Type B pancreatic cell (in vitro differentiated cells): ENCODE measurements at regions not wholly inside any gene's neighbourhood (a gene's known extent, or its start where the extent isn't known, plus 50 kb on each side); places are given as distances from the start of the nearest gene placed in this dataset.

Source experiments
- DNase-seq: peaks from one replicate; pipeline ENCODE4 v3.0.0; 2021; ENCODE audit warnings: mixed read lengths; ENCODE audit not compliant: unreplicated experiment; ENCODE audit errors: extremely low spot score
- H3K27ac Mint-ChIP-seq: 2 replicates; pipeline ENCODE4 v1.8.0; 2021; ENCODE audit warnings: mild to moderate bottlenecking, mixed read lengths
- H3K27me3 Mint-ChIP-seq: 2 replicates; pipeline ENCODE4 v1.8.0; 2021; ENCODE audit warnings: mixed read lengths
- H3K36me3 Mint-ChIP-seq: 2 replicates; pipeline ENCODE4 v1.8.0; 2021; ENCODE audit warnings: mixed read lengths
- H3K4me1 Mint-ChIP-seq: one replicate; pipeline ENCODE4 v1.8.0; 2021; ENCODE audit warnings: mixed read lengths; ENCODE audit not compliant: unreplicated experiment
- H3K4me3 Mint-ChIP-seq: 2 replicates; pipeline ENCODE4 v1.8.0; 2021; ENCODE audit warnings: mild to moderate bottlenecking, mixed read lengths
- H3K9me3 Mint-ChIP-seq: 2 replicates; pipeline ENCODE4 v1.8.0; 2021; ENCODE audit warnings: mixed read lengths
- TF ChIP-seq, protein P1 (sequence below): fragments of 200-600 bp; sonication (generic); conservative IDR thresholded peaks from 2 replicates; pipeline ENCODE4 v1.5.0; 2021; ENCODE audit warnings: antibody characterized with exemption, mild to moderate bottlenecking

DNA sequence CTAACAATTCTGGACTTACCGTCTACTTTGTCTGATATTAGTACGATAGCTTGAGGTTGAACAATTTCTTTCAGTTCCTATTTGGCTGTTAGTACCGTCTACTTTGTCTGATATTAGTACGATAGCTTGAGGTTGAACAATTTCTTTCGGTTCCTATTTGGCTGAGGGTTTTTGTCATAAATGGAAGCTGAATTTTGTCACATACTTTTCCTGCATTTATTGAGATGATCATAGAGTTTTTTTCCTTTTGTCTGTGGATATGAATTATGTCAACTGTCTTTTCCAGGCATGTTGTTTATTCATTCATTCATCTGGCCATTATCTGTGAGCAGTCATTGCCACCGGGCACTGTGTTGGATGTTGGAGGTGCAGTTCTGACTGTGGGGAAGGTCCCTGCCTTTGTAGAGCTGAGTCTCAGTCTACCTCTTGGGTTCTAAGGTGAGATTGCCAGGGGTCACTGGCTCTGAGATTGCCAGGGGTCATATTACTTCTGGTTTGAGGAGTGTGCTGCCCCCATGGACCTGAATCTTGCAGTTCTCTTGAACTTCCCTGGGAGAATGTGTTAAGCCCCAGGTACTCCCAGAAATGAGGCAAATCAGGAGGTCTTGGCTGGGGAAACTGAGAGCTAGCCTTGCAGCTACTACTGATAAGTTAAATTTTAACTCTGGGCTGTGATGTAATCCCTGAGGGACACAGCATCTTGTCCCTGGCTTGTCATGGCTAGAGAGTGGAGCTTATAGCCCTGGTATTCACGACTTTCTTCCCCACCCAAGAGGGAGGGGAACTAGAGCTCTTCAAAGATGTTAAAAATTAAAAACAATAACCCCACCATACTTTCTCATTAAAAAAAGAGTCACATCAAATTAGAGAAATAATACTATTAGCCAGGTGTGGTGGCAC is 89.1 kb upstream of the MBOAT2 start:
- peaks cover 9% of the 10 kb centered on the region for H3K4me1 Mint-ChIP-seq
- H3K4me3 Mint-ChIP-seq, result no peak overlapping the region
- TF ChIP-seq, protein P1, sequence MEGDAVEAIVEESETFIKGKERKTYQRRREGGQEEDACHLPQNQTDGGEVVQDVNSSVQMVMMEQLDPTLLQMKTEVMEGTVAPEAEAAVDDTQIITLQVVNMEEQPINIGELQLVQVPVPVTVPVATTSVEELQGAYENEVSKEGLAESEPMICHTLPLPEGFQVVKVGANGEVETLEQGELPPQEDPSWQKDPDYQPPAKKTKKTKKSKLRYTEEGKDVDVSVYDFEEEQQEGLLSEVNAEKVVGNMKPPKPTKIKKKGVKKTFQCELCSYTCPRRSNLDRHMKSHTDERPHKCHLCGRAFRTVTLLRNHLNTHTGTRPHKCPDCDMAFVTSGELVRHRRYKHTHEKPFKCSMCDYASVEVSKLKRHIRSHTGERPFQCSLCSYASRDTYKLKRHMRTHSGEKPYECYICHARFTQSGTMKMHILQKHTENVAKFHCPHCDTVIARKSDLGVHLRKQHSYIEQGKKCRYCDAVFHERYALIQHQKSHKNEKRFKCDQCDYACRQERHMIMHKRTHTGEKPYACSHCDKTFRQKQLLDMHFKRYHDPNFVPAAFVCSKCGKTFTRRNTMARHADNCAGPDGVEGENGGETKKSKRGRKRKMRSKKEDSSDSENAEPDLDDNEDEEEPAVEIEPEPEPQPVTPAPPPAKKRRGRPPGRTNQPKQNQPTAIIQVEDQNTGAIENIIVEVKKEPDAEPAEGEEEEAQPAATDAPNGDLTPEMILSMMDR, result no peak
- H3K27ac Mint-ChIP-seq, result no peak overlapping the region
- H3K36me3 Mint-ChIP-seq, result peaks cover 4% of the 10 kb centered on the region
- no peaks in the 10 kb centered on the region for H3K9me3 Mint-ChIP-seq
- no peaks in the 10 kb centered on the region for H3K27me3 Mint-ChIP-seq
- DNase-seq, result no peak

DNA sequence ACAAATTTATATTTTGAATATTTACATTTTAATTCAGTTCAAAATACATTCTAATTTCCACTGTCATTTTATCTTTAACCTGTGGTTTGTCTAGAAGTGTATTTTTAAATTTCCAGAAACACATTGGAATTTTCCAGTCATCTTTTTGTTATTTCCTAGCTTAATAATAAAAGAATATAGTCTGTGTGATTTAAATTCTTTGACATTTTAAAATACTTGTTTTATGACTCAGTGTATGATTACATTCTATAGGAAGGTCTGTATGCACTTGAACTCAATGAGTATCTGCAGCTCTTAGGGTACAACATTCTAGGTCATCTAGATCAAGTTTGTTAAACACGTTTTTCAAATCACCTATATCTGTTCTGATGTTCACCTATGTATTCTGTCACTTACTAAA is 88.3 kb upstream of the MBOAT2 start:
- no peak overlapping the region for H3K4me3 Mint-ChIP-seq
- H3K27ac Mint-ChIP-seq, result no peak overlapping the region
- H3K4me1 Mint-ChIP-seq, result peaks cover 15% of the 10 kb centered on the region
- H3K9me3 Mint-ChIP-seq, result no peaks in the 10 kb centered on the region
- TF ChIP-seq, protein P1, result no peak
- DNase-seq, result no peak
- no peaks in the 10 kb centered on the region for H3K27me3 Mint-ChIP-seq
- H3K36me3 Mint-ChIP-seq, result no peaks in the 10 kb centered on the region

DNA sequence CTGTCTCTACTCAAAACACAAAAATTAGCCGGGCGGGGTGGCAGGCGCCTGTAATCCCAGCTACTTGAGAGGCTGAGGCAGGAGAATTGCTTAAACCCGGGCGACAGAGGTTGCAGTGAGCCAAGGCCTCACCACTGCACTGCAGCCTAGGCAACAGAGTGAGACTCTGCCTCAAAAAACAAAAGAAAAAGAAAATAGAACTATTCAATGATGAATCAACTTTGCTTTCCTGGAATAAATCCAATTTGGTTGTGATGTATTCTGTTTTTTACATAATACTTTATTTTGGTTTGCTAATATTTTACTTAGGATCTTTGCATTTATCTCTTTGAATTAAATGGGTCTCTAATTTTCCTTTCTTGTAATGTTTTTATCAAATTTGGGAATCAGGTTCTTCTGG is 86.3 kb upstream of the MBOAT2 start:
- H3K27ac Mint-ChIP-seq, result no peak overlapping the region
- no peak for DNase-seq

DNA sequence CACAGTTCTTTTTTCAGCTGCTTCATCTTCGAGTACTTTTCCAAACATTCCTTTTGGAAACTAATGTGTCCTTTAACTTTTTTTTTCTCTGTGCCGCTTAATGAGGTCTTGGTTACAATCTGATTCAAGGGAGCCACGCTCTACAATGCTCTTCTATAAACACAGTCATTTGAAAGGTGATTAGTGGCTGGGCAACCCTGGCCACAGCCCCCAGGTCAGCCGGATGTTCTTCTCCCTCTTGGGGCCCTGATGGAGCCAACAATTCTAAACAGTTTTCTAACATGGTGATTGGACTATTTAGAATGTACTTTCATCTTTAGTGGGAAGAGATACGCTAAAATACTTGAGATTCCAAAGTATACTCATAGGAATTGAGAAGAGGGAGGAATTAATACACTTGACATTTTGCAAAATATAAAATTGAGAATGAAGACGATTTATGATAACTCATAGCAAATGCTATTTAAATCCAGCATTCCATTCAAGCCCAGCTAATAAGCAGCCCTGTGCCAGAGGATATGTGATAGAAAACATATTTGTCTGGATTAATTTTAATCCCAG is 83.7 kb upstream of the MBOAT2 start:
- Mint-ChIP-seq H3K4me1 (peaks cover 23% of the 10 kb centered on the region), H3K4me3 (no peak overlapping the region), H3K9me3 (peaks cover 5% of the 10 kb centered on the region), H3K27ac (no peak overlapping the region), H3K36me3 (no peaks in the 10 kb centered on the region), H3K27me3 (no peaks in the 10 kb centered on the region)
- TF ChIP-seq, protein P1, result no peak
- no peak for DNase-seq

More for the DNA sequence above, 86.3 kb upstream of the MBOAT2 start:
- H3K4me3 Mint-ChIP-seq, result no peak overlapping the region
- no peaks in the 10 kb centered on the region for H3K9me3 Mint-ChIP-seq
- TF ChIP-seq, protein P1, result no peak
- H3K27me3 Mint-ChIP-seq, result no peaks in the 10 kb centered on the region
- H3K36me3 Mint-ChIP-seq, result no peaks in the 10 kb centered on the region
- peaks cover 20% of the 10 kb centered on the region for H3K4me1 Mint-ChIP-seq

DNA sequence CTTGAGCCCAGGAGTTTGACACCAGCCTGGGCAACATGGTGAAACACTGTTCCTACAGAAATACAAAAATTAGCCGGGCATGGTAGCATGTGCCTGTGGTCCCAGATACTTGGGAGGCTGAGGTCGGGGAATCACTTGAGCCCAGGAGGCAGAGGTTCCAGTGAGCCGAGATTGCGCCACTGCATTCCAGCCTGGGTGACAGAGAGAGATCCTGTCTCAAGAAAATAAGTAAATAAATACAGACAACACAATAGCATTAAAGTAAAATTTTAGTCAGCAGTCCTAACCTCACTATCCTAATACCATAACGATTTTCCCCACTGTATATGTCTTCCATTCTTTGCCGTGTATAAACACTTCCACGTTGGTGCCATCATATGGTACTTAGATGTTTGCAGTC is 83.0 kb upstream of the MBOAT2 start:
- Mint-ChIP-seq H3K27ac (no peak overlapping the region), H3K4me1 (peaks cover 23% of the 10 kb centered on the region), H3K4me3 (no peak overlapping the region), H3K27me3 (no peaks in the 10 kb centered on the region), H3K9me3 (peaks cover 9% of the 10 kb centered on the region), H3K36me3 (no peaks in the 10 kb centered on the region)
- TF ChIP-seq, protein P1, result no peak
- no peak for DNase-seq
